HFFc6 (cell line): ENCODE measurements at regions not wholly inside any gene's neighbourhood (a gene's known extent, or its start where the extent isn't known, plus 50 kb on each side); places are given as distances from the start of the nearest gene placed in this dataset.
"Not testable (repeated sequence)": the region's sequence is repeated elsewhere in the genome, so short reads cannot be mapped to it uniquely, and the experiment has no call there.

Source experiments
- DNase-seq: peaks from one replicate; pipeline ENCODE4 v3.0.0-alpha.2; 2018
- H3K27ac Mint-ChIP-seq: 2 replicates; pipeline ENCODE4 v1.8.0; 2020; ENCODE audit warnings: mild to moderate bottlenecking, mixed read lengths
- H3K27me3 Mint-ChIP-seq: 2 replicates; pipeline ENCODE4 v1.8.0; 2021; ENCODE audit warnings: mild to moderate bottlenecking, moderate library complexity, mixed read lengths; ENCODE audit not compliant: insufficient read depth
- H3K36me3 Mint-ChIP-seq: 2 replicates; pipeline ENCODE4 v1.8.0; 2021; ENCODE audit warnings: low read depth, mixed read lengths
- H3K4me1 Mint-ChIP-seq: 2 replicates; pipeline ENCODE4 v1.8.0; 2020; ENCODE audit warnings: low read depth, mixed read lengths
- H3K4me3 Mint-ChIP-seq: 2 replicates; pipeline ENCODE4 v1.8.0; 2020; ENCODE audit warnings: mild to moderate bottlenecking, moderate library complexity, mixed read lengths
- H3K9me3 Mint-ChIP-seq: 2 replicates; pipeline ENCODE4 v1.8.0; 2020; ENCODE audit warnings: mild to moderate bottlenecking, mixed read lengths
- CTCF ChIP-seq: fragments of 200-600 bp; sonication (generic); IDR thresholded peaks from 2 replicates; pipeline ENCODE4 v1.5.0; 2021; ENCODE audit warnings: antibody characterized with exemption, mild to moderate bottlenecking

- H3K27ac Mint-ChIP-seq = no peak overlapping the region
- no peak overlapping the region for H3K4me3 Mint-ChIP-seq
- H3K27me3 Mint-ChIP-seq = peaks cover 1% of the 10 kb centered on the region
- DNase-seq = no peak
- H3K9me3 Mint-ChIP-seq = peaks cover 51% of the 10 kb centered on the region
- no peaks in the 10 kb centered on the region for H3K36me3 Mint-ChIP-seq
- TF ChIP-seq CTCF = no peak
- no peaks in the 10 kb centered on the region for H3K4me1 Mint-ChIP-seq
These were observed 482.5 kb upstream of the AUTS2 start for GRCh38 chr7:69115788-69116187.

- H3K9me3 Mint-ChIP-seq = peaks cover 52% of the 10 kb centered on the region
- H3K36me3 Mint-ChIP-seq, H3K4me3 Mint-ChIP-seq, H3K27ac Mint-ChIP-seq, H3K4me1 Mint-ChIP-seq, DNase-seq, H3K27me3 Mint-ChIP-seq: not testable (repeated sequence)
These were observed 482.1 kb upstream of the AUTS2 start for GRCh38 chr7:69116196-69116595.

GRCh38 chr7:69122953-69123352 is 475.3 kb upstream of the AUTS2 start:
- H3K27ac Mint-ChIP-seq = no peak overlapping the region
- H3K9me3 Mint-ChIP-seq = peaks cover 38% of the 10 kb centered on the region
- no peak for TF ChIP-seq CTCF
- H3K27me3 Mint-ChIP-seq = no peaks in the 10 kb centered on the region
- no peak overlapping the region for H3K4me3 Mint-ChIP-seq
- no peak for DNase-seq
- H3K36me3 Mint-ChIP-seq = no peaks in the 10 kb centered on the region
- H3K4me1 Mint-ChIP-seq = no peaks in the 10 kb centered on the region

- no peak for DNase-seq
- H3K27me3 Mint-ChIP-seq = no peaks in the 10 kb centered on the region; the same call in 1 of the 2 replicates
- H3K4me1 Mint-ChIP-seq = no peaks in the 10 kb centered on the region
- peaks cover 30% of the 10 kb centered on the region for H3K9me3 Mint-ChIP-seq
- TF ChIP-seq CTCF = no peak
- no peak overlapping the region for H3K4me3 Mint-ChIP-seq
- H3K27ac Mint-ChIP-seq = no peak overlapping the region
- H3K36me3 Mint-ChIP-seq = no peaks in the 10 kb centered on the region
These were observed 471.3 kb upstream of the AUTS2 start for GRCh38 chr7:69126896-69127479.

- Mint-ChIP-seq H3K27ac (no peak overlapping the region), H3K4me3 (no peak overlapping the region), H3K36me3 (no peaks in the 10 kb centered on the region), H3K9me3 (peaks cover 45% of the 10 kb centered on the region), H3K27me3 (no peaks in the 10 kb centered on the region; the same call in 1 of the 2 replicates), H3K4me1 (no peaks in the 10 kb centered on the region)
- no peak for DNase-seq
- no peak for TF ChIP-seq CTCF
These were observed 468.8 kb upstream of the AUTS2 start for GRCh38 chr7:69129524-69129923.

GRCh38 chr7:69129951-69130350 is 468.3 kb upstream of the AUTS2 start:
- Mint-ChIP-seq H3K4me3 (no peak overlapping the region), H3K27ac (no peak overlapping the region), H3K36me3 (no peaks in the 10 kb centered on the region), H3K4me1 (no peaks in the 10 kb centered on the region), H3K27me3 (no peaks in the 10 kb centered on the region; the same call in 1 of the 2 replicates), H3K9me3 (peaks cover 45% of the 10 kb centered on the region)
- no peak for DNase-seq
- no peak for TF ChIP-seq CTCF
